IgD-negative memory B cell (primary cell): ENCODE measurements at regions not wholly inside any gene's neighbourhood (a gene's known extent, or its start where the extent isn't known, plus 50 kb on each side); places are given as distances from the start of the nearest gene placed in this dataset.

ENCODE experiments used
- H3K27ac Mint-ChIP-seq, 3 donors: one replicate each; pipeline ENCODE4 v1.8.0; 2020 to 2022; ENCODE audit warnings: mild to moderate bottlenecking in 3 of 3, mixed read lengths in 3 of 3, moderate library complexity in 1 of 3
- H3K27me3 Mint-ChIP-seq: one replicate; pipeline ENCODE4 v1.8.0; 2021; ENCODE audit warnings: mixed read lengths
- H3K36me3 Mint-ChIP-seq: one replicate; pipeline ENCODE4 v1.8.0; 2020; ENCODE audit warnings: mild to moderate bottlenecking, mixed read lengths
- H3K4me1 Mint-ChIP-seq, 3 donors: one replicate each; pipeline ENCODE4 v1.8.0; 2020 to 2022; ENCODE audit warnings: mixed read lengths in 3 of 3, mild to moderate bottlenecking in 1 of 3
- H3K4me3 Mint-ChIP-seq, 4 donors: one replicate each; pipeline ENCODE4 v1.8.0; 2020 to 2022; ENCODE audit warnings: mild to moderate bottlenecking in 4 of 4, mixed read lengths in 4 of 4, moderate library complexity in 3 of 4
- H3K9me3 Mint-ChIP-seq, 3 donors: one replicate each; pipeline ENCODE4 v1.8.0; 2020 to 2021; ENCODE audit warnings: mixed read lengths in 3 of 3, mild to moderate bottlenecking in 1 of 3

- Mint-ChIP-seq H3K9me3 (peaks cover 0 to 4% (median 4%) of the 10 kb centered on the region in 3 donors), H3K27ac (peak overlapping the region in 1 of 3 donors; percentile 14)
Measured at GRCh38 chr12:107526555-107527180, 158.9 kb upstream of the PWP1 start.

GRCh38 chr12:107528731-107529365, 156.8 kb upstream of the PWP1 start:
- peaks cover 0 to 7% (median 1%) of the 10 kb centered on the region in 3 donors for H3K9me3 Mint-ChIP-seq
- H3K36me3 Mint-ChIP-seq: no peaks in the 10 kb centered on the region
- H3K4me1 Mint-ChIP-seq: peaks cover 4 to 9% (median 8%) of the 10 kb centered on the region in 3 donors
- peaks cover 1% of the 10 kb centered on the region for H3K27me3 Mint-ChIP-seq
- no peak overlapping the region for H3K4me3 Mint-ChIP-seq
- H3K27ac Mint-ChIP-seq: no peak overlapping the region

More at GRCh38 chr12:107526555-107527180, 158.9 kb upstream of the PWP1 start:
- no peaks in the 10 kb centered on the region for H3K4me1 Mint-ChIP-seq
- peaks cover 3% of the 10 kb centered on the region for H3K27me3 Mint-ChIP-seq
- H3K36me3 Mint-ChIP-seq: peaks cover 2% of the 10 kb centered on the region
- no peak overlapping the region for H3K4me3 Mint-ChIP-seq

GRCh38 chr12:107529991-107530390, 155.6 kb upstream of the PWP1 start:
- H3K4me3 Mint-ChIP-seq: no peak overlapping the region
- H3K27ac Mint-ChIP-seq: no peak overlapping the region
- H3K4me1 Mint-ChIP-seq: peaks cover 4 to 9% (median 8%) of the 10 kb centered on the region in 3 donors
- no peaks in the 10 kb centered on the region for H3K36me3 Mint-ChIP-seq
- peaks cover 1 to 7% (median 1%) of the 10 kb centered on the region in 3 donors for H3K9me3 Mint-ChIP-seq
- H3K27me3 Mint-ChIP-seq: peaks cover 1% of the 10 kb centered on the region

- Mint-ChIP-seq H3K27ac (no peak overlapping the region), H3K4me3 (no peak overlapping the region), H3K27me3 (peaks cover 1% of the 10 kb centered on the region), H3K9me3 (peaks cover 1 to 7% (median 2%) of the 10 kb centered on the region in 3 donors), H3K36me3 (no peaks in the 10 kb centered on the region), H3K4me1 (peaks cover 4 to 10% (median 8%) of the 10 kb centered on the region in 3 donors)
Measured at GRCh38 chr12:107530701-107531100, 154.9 kb upstream of the PWP1 start.

- Mint-ChIP-seq H3K27me3 (peaks cover 1% of the 10 kb centered on the region), H3K4me1 (peaks cover 6 to 10% (median 8%) of the 10 kb centered on the region in 3 donors), H3K27ac (no peak overlapping the region), H3K36me3 (no peaks in the 10 kb centered on the region), H3K4me3 (peak overlapping the region in 1 of 4 donors; percentile 59), H3K9me3 (peaks cover 1 to 7% (median 2%) of the 10 kb centered on the region in 3 donors)
Measured at GRCh38 chr12:107533218-107533617, 152.4 kb upstream of the PWP1 start.

- Mint-ChIP-seq H3K27ac (no peak overlapping the region), H3K36me3 (no peaks in the 10 kb centered on the region), H3K9me3 (peaks cover 2 to 7% (median 6%) of the 10 kb centered on the region in 3 donors), H3K4me1 (peaks cover 6 to 10% (median 8%) of the 10 kb centered on the region in 3 donors), H3K4me3 (no peak overlapping the region), H3K27me3 (no peaks in the 10 kb centered on the region)
Measured at GRCh38 chr12:107536613-107537012, 149.0 kb upstream of the PWP1 start.

GRCh38 chr12:107537464-107538119, 148.0 kb upstream of the PWP1 start:
- Mint-ChIP-seq H3K9me3 (peaks cover 2 to 7% (median 5%) of the 10 kb centered on the region in 3 donors), H3K4me3 (no peak overlapping the region), H3K27me3 (no peaks in the 10 kb centered on the region), H3K4me1 (peaks cover 6 to 10% (median 8%) of the 10 kb centered on the region in 3 donors), H3K27ac (peak overlapping the region in 1 of 3 donors; percentile 63), H3K36me3 (no peaks in the 10 kb centered on the region)

GRCh38 chr12:107539196-107539939, 146.2 kb upstream of the PWP1 start:
- Mint-ChIP-seq H3K27ac (no peak overlapping the region), H3K27me3 (peaks cover 4% of the 10 kb centered on the region), H3K9me3 (peaks cover 0 to 5% (median 5%) of the 10 kb centered on the region in 3 donors), H3K4me3 (peak overlapping the region in 2 of 4 donors; percentile 7 to 45), H3K4me1 (peaks cover 0 to 2% (median 2%) of the 10 kb centered on the region in 3 donors), H3K36me3 (no peaks in the 10 kb centered on the region)

GRCh38 chr12:107541001-107541705, 144.4 kb upstream of the PWP1 start:
- Mint-ChIP-seq H3K27me3 (peaks cover 4% of the 10 kb centered on the region), H3K36me3 (no peaks in the 10 kb centered on the region), H3K27ac (no peak overlapping the region), H3K4me1 (peaks cover 0 to 4% (median 3%) of the 10 kb centered on the region in 3 donors), H3K9me3 (peaks cover 0 to 5% (median 2%) of the 10 kb centered on the region in 3 donors), H3K4me3 (no peak overlapping the region)

- Mint-ChIP-seq H3K27ac (no peak overlapping the region), H3K27me3 (peaks cover 5% of the 10 kb centered on the region), H3K4me1 (peaks cover 0 to 11% (median 3%) of the 10 kb centered on the region in 3 donors), H3K36me3 (no peaks in the 10 kb centered on the region), H3K9me3 (peaks cover 2 to 5% (median 4%) of the 10 kb centered on the region in 3 donors), H3K4me3 (no peak overlapping the region)
Measured at GRCh38 chr12:107543416-107543815, 142.2 kb upstream of the PWP1 start.

GRCh38 chr12:107543841-107544240, 141.8 kb upstream of the PWP1 start:
- Mint-ChIP-seq H3K27me3 (peaks cover 5% of the 10 kb centered on the region), H3K4me1 (peaks cover 0 to 11% (median 3%) of the 10 kb centered on the region in 3 donors), H3K4me3 (no peak overlapping the region), H3K36me3 (no peaks in the 10 kb centered on the region), H3K27ac (no peak overlapping the region), H3K9me3 (peaks cover 2 to 6% (median 5%) of the 10 kb centered on the region in 3 donors)

- Mint-ChIP-seq H3K36me3 (no peaks in the 10 kb centered on the region), H3K4me1 (peaks cover 0 to 11% (median 3%) of the 10 kb centered on the region in 3 donors), H3K9me3 (peaks cover 0 to 9% (median 2%) of the 10 kb centered on the region in 3 donors), H3K4me3 (no peak overlapping the region), H3K27ac (no peak overlapping the region), H3K27me3 (peaks cover 5% of the 10 kb centered on the region)
Measured at GRCh38 chr12:107544937-107545336, 140.7 kb upstream of the PWP1 start.

GRCh38 chr12:107545737-107546353, 139.8 kb upstream of the PWP1 start:
- H3K4me3 Mint-ChIP-seq: no peak overlapping the region
- H3K9me3 Mint-ChIP-seq: peaks cover 0 to 9% (median 2%) of the 10 kb centered on the region in 3 donors
- peaks cover 5% of the 10 kb centered on the region for H3K27me3 Mint-ChIP-seq
- peaks cover 0 to 11% (median 3%) of the 10 kb centered on the region in 3 donors for H3K4me1 Mint-ChIP-seq
- H3K27ac Mint-ChIP-seq: peak overlapping the region in 1 of 3 donors; percentile 87
- H3K36me3 Mint-ChIP-seq: no peaks in the 10 kb centered on the region

GRCh38 chr12:107547389-107547788, 138.2 kb upstream of the PWP1 start:
- Mint-ChIP-seq H3K9me3 (peaks cover 0 to 9% (median 2%) of the 10 kb centered on the region in 3 donors), H3K36me3 (no peaks in the 10 kb centered on the region), H3K4me3 (no peak overlapping the region), H3K4me1 (peaks cover 0 to 11% (median 3%) of the 10 kb centered on the region in 3 donors), H3K27me3 (peaks cover 5% of the 10 kb centered on the region), H3K27ac (peak overlapping the region in 1 of 3 donors; percentile 50)
